ENCODE measurements at regions not wholly inside any gene's neighbourhood (a gene's known extent, or its start where the extent isn't known, plus 50 kb on each side); places are given as distances from the start of the nearest gene placed in this dataset.

GRCh38 chr15:53869044-53869805 is 109.0 kb upstream of the UNC13C start:
- no peak overlapping the region for H3K4me3 ChIP-seq (ENCODE audit: low read length)
- DNase-seq (ENCODE audit: low read depth) = no peak
- TF ChIP-seq CTCF (conservative IDR thresholded peaks at IDR 0.05; ENCODE audit: low read length) = no peak

- no peak for TF ChIP-seq CTCF (conservative IDR thresholded peaks at IDR 0.05; ENCODE audit: low read length)
- DNase-seq (ENCODE audit: low read depth) = no peak
- no peak overlapping the region for H3K4me3 ChIP-seq (ENCODE audit: low read length)
Observed at GRCh38 chr15:53862386-53862785, 102.9 kb upstream of the WDR72 start.

- TF ChIP-seq CTCF (conservative IDR thresholded peaks at IDR 0.05; ENCODE audit: low read length) = no peak
- no peak overlapping the region for H3K4me3 ChIP-seq (ENCODE audit: low read length)
- no peak for DNase-seq (ENCODE audit: low read depth)
Observed at GRCh38 chr15:53861792-53862191, 102.3 kb upstream of the WDR72 start.

GRCh38 chr15:53851110-53851848 is 91.8 kb upstream of the WDR72 start:
- no peak for TF ChIP-seq CTCF (conservative IDR thresholded peaks at IDR 0.05; ENCODE audit: low read length)
- DNase-seq (ENCODE audit: low read depth) = no peak
- no peak overlapping the region for H3K4me3 ChIP-seq (ENCODE audit: low read length)

- no peak for DNase-seq (ENCODE audit: low read depth)
- H3K4me3 ChIP-seq (ENCODE audit: low read length) = no peak overlapping the region
- TF ChIP-seq CTCF (conservative IDR thresholded peaks at IDR 0.05; ENCODE audit: low read length) = no peak
Observed at GRCh38 chr15:53847745-53848144, 88.3 kb upstream of the WDR72 start.

- DNase-seq (ENCODE audit: low read depth) = no peak
- no peak for TF ChIP-seq CTCF (conservative IDR thresholded peaks at IDR 0.05; ENCODE audit: low read length)
- H3K4me3 ChIP-seq (ENCODE audit: low read length) = no peak overlapping the region
Observed at GRCh38 chr15:53844634-53845033, 85.2 kb upstream of the WDR72 start.
